H1 (cell line): ENCODE measurements at regions not wholly inside any gene's neighbourhood (a gene's known extent, or its start where the extent isn't known, plus 50 kb on each side); places are given as distances from the start of the nearest gene placed in this dataset.

ENCODE experiments used
- CTCF ChIA-PET: fragments of 300-600 bp; sonication (Branson Sonifier 250); formaldehyde crosslinking; loops from one replicate; lab custom pipeline; 2021; ENCODE audit not compliant: partially characterized antibody; lab: Charles Lee
- POLR2A ChIA-PET: fragments of 300-600 bp; sonication (Branson Sonifier 250); formaldehyde crosslinking; loops from one replicate; lab custom pipeline; 2021; ENCODE audit warnings: inconsistent platforms; ENCODE audit not compliant: partially characterized antibody; lab: Charles Lee
- DNase-seq, 2 experiments: peaks; one replicate each; pipeline versions ENCODE4 v3.0.0 to v3.0.0-alpha.2; 2010 to 2022; ENCODE audit warnings: low spot score in 2 of 2, low read depth in 1 of 2, mixed read lengths in 1 of 2
- FAIRE-seq: peaks from 2 replicates; lab custom pipeline; 2011; peaks lifted over from hg19 to GRCh38; lab: Jason Lieb, UNC
- H2AFZ ChIP-seq: 2 replicates; pipeline ENCODE4 v1.8.1; 2012; ENCODE audit warnings: low read length, inconsistent platforms
- H2AK5ac ChIP-seq: 2 replicates; pipeline ENCODE4 v1.6.1; 2013; ENCODE audit warnings: low read depth, low read length
- H2BK120ac ChIP-seq: replicated peaks from 2 replicates; pipeline ENCODE3; 2013; ENCODE audit warnings: low read depth, low read length, inconsistent platforms
- H2BK12ac ChIP-seq: 2 replicates; pipeline ENCODE4 v1.6.1; 2013; ENCODE audit warnings: low read depth, low read length
- H2BK15ac ChIP-seq: 2 replicates; pipeline ENCODE4 v1.6.1; 2013; ENCODE audit warnings: low read length
- H2BK20ac ChIP-seq: 2 replicates; pipeline ENCODE4 v1.6.1; 2013; ENCODE audit warnings: low read length
- H2BK5ac ChIP-seq: 2 replicates; pipeline ENCODE4 v1.6.1; 2013; ENCODE audit warnings: low read depth, low read length
- H3K14ac ChIP-seq: 2 replicates; pipeline ENCODE4 v1.6.1; 2013; ENCODE audit warnings: inconsistent platforms; ENCODE audit not compliant: insufficient read length
- H3K18ac ChIP-seq: 2 replicates; pipeline ENCODE4 v1.6.1; 2013; ENCODE audit warnings: low read length; ENCODE audit errors: extremely low read depth
- H3K23ac ChIP-seq: 2 replicates; pipeline ENCODE4 v1.6.1; 2013; ENCODE audit warnings: inconsistent platforms; ENCODE audit not compliant: insufficient read length
- H3K23me2 ChIP-seq: 2 replicates; pipeline ENCODE4 v1.6.1; 2013; ENCODE audit warnings: low read depth, low read length
- H3K27ac ChIP-seq: 2 replicates; pipeline ENCODE4 v1.6.1; 2011; ENCODE audit warnings: low read depth, low read length, inconsistent platforms
- H3K27me3 ChIP-seq, 4 experiments: replicated peaks in 1 of 4; 1 replicate in 1 of 4; 2 replicates in 3 of 4; pipeline versions ENCODE4 v1.6.1 to v1.8.1; 2011 to 2013; ENCODE audit warnings: low read length in 3 of 4, mild to moderate bottlenecking in 3 of 4, inconsistent platforms in 2 of 4, mixed read lengths in 2 of 4, moderate library complexity in 1 of 4; ENCODE audit not compliant: control insufficient read depth in 3 of 4, insufficient read depth in 3 of 4; ENCODE audit errors: extremely low read depth in 1 of 4
- H3K36me3 ChIP-seq, 4 experiments: 2 replicates each; pipeline versions ENCODE4 v1.6.1 to v1.8.1; 2011 to 2013; ENCODE audit warnings: mild to moderate bottlenecking in 4 of 4, low read length in 3 of 4, moderate library complexity in 2 of 4, control low read depth in 1 of 4, inconsistent platforms in 1 of 4; ENCODE audit not compliant: insufficient read depth in 4 of 4, control insufficient read depth in 2 of 4
- H3K4ac ChIP-seq: replicated peaks from 2 replicates; pipeline ENCODE3; 2013; ENCODE audit warnings: low read length, low read depth, mixed read lengths, inconsistent platforms; ENCODE audit not compliant: insufficient read length
- H3K4me1 ChIP-seq, 4 experiments: replicated peaks in 1 of 4; 1 replicate in 1 of 4; 2 replicates in 3 of 4; pipeline versions ENCODE4 v1.6.1 to v1.8.1; 2011 to 2013; ENCODE audit warnings: low read length in 3 of 4, inconsistent platforms in 2 of 4, mixed read lengths in 1 of 4; ENCODE audit not compliant: insufficient read depth in 4 of 4, control insufficient read depth in 3 of 4
- H3K4me2 ChIP-seq, 2 experiments: 2 replicates each; pipeline versions ENCODE4 v1.6.1 to v1.8.1; 2011 to 2013; ENCODE audit warnings: low read depth in 2 of 2, low read length in 2 of 2, control low read depth in 1 of 2, inconsistent platforms in 1 of 2, mild to moderate bottlenecking in 1 of 2; ENCODE audit not compliant: insufficient read depth in 1 of 2
- H3K4me3 ChIP-seq, 4 experiments: fragments of 200-600, 300-600 bp in 1 of 4; sonication (generic), shearing (Covaris generic), sonication (Bioruptor Twin) in 1 of 4; 2 replicates each; pipeline versions ENCODE4 v1.5.1 to v1.8.1; 2011 to 2016; ENCODE audit warnings: low read length in 4 of 4, low read depth in 3 of 4, control low read depth in 2 of 4, inconsistent platforms in 2 of 4, mild to moderate bottlenecking in 2 of 4, mixed read lengths in 1 of 4, moderate library complexity in 1 of 4; ENCODE audit not compliant: insufficient read depth in 2 of 4; ENCODE audit errors: extremely low read depth in 1 of 4
- H3K56ac ChIP-seq: replicated peaks from 2 replicates; pipeline ENCODE3; 2013; ENCODE audit warnings: low read depth, mild to moderate bottlenecking, mixed read lengths, low read length, inconsistent platforms; ENCODE audit not compliant: insufficient read length
- H3K79me1 ChIP-seq: 2 replicates; pipeline ENCODE4 v1.6.1; 2013; ENCODE audit warnings: low read depth, low read length, control low read depth
- H3K79me2 ChIP-seq, 2 experiments: 2 replicates each; pipeline versions ENCODE4 v1.6.1 to v1.8.1; 2012 to 2013; ENCODE audit warnings: low read length in 2 of 2, mild to moderate bottlenecking in 2 of 2, inconsistent platforms in 1 of 2; ENCODE audit not compliant: insufficient read depth in 2 of 2, control insufficient read depth in 1 of 2
- H3K9ac ChIP-seq, 4 experiments: replicated peaks in 1 of 4; 1 replicate in 1 of 4; 2 replicates in 3 of 4; pipeline versions ENCODE4 v1.6.1 to v1.8.1; 2011 to 2013; ENCODE audit warnings: low read depth in 3 of 4, low read length in 3 of 4, control low read depth in 2 of 4, mild to moderate bottlenecking in 2 of 4, moderate library complexity in 2 of 4, inconsistent platforms in 1 of 4; ENCODE audit errors: extremely low read depth in 1 of 4
- H3K9me3 ChIP-seq, 2 experiments: 2 replicates each; pipeline versions ENCODE4 v1.6.1 to v1.8.1; 2012 to 2013; ENCODE audit warnings: mild to moderate bottlenecking in 2 of 2, moderate library complexity in 2 of 2, control low read depth in 1 of 2, inconsistent platforms in 1 of 2, low read depth in 1 of 2, low read length in 1 of 2, mixed read lengths in 1 of 2; ENCODE audit not compliant: insufficient read depth in 2 of 2
- H4K20me1 ChIP-seq, 2 experiments: replicated peaks in 1 of 2; 2 replicates each; pipeline versions ENCODE3 to v1.8.1; 2011 to 2013; ENCODE audit warnings: inconsistent platforms in 2 of 2, low read length in 2 of 2, mild to moderate bottlenecking in 1 of 2; ENCODE audit not compliant: insufficient read depth in 2 of 2, control insufficient read depth in 1 of 2
- H4K5ac ChIP-seq: 2 replicates; pipeline ENCODE4 v1.6.1; 2013; ENCODE audit warnings: low read length, low read depth, mixed read lengths, inconsistent platforms; ENCODE audit not compliant: insufficient read length
- H4K8ac ChIP-seq: 2 replicates; pipeline ENCODE4 v1.8.0; 2013; ENCODE audit warnings: mild to moderate bottlenecking, moderate library complexity, low read length, inconsistent platforms; ENCODE audit not compliant: insufficient read depth; ENCODE audit errors: extremely low read depth
- H4K91ac ChIP-seq: replicated peaks from 2 replicates; pipeline ENCODE3; 2013; ENCODE audit warnings: low read length, mixed read lengths, inconsistent platforms; ENCODE audit not compliant: insufficient read length
- ASH2L ChIP-seq: fragments of 200-600, 300-600 bp; sonication (generic); IDR thresholded peaks from one replicate; pipeline ENCODE4 v1.7.1; 2017; ENCODE audit warnings: low read length
- CHD1 ChIP-seq: IDR thresholded peaks from 2 replicates; pipeline ENCODE4 v1.6.1; 2012; ENCODE audit warnings: low read depth, low read length, improper control_type of control experiment
- CHD2 ChIP-seq: IDR thresholded peaks from 2 replicates; pipeline ENCODE4 v1.6.1; 2012; ENCODE audit warnings: low read length, improper control_type of control experiment
- CREB1 ChIP-seq: IDR thresholded peaks from 2 replicates; pipeline ENCODE4 v1.6.1; 2012; ENCODE audit warnings: inconsistent platforms
- KDM4A ChIP-seq: IDR thresholded peaks from one replicate; pipeline ENCODE4 v1.7.1; 2012; ENCODE audit warnings: low read depth, mild to moderate bottlenecking, moderate library complexity, low read length, inconsistent platforms; ENCODE audit not compliant: severe bottlenecking
- RFX5 ChIP-seq: IDR thresholded peaks from 2 replicates; pipeline ENCODE4 v1.6.1; 2011; ENCODE audit warnings: low read depth, low read length, improper control_type of control experiment, borderline replicate concordance
- SP1 ChIP-seq: IDR thresholded peaks from 2 replicates; pipeline ENCODE4 v1.6.1; 2011; ENCODE audit warnings: low read depth, low read length
- TAF1 ChIP-seq: IDR thresholded peaks from 2 replicates; pipeline ENCODE4 v1.6.1; 2011; ENCODE audit warnings: mild to moderate bottlenecking, low read depth, low read length
- WGBS, 2 experiments: shearing (Covaris generic) in 1 of 2; methylation state at CpG; one replicate each; pipeline versions ENCODE4 v1.1.6 to v1.1.7; 2013 to 2015; ENCODE audit warnings: low lambda C conversion rate in 2 of 2, mixed read lengths in 2 of 2, inconsistent platforms in 1 of 2, low coverage in 1 of 2, missing lambda C conversion rate in 1 of 2; ENCODE audit not compliant: insufficient replicate concordance in 2 of 2, insufficient coverage in 1 of 2, insufficient read length in 1 of 2; ENCODE audit errors: extremely low coverage in 1 of 2, missing lambda C conversion rate in 1 of 2; 5-methylcytosine and 5-hydroxymethylcytosine counted together
- TF ChIP-seq, protein P1 (sequence below), 3 experiments: IDR thresholded peaks; 1 replicate in 2 of 3; 2 replicates in 1 of 3; pipeline versions ENCODE4 v1.5.1 to v1.6.1; 2011; ENCODE audit warnings: low read length in 3 of 3, mild to moderate bottlenecking in 3 of 3, inconsistent platforms in 2 of 3, low read depth in 1 of 3, moderate library complexity in 1 of 3; ENCODE audit not compliant: insufficient read depth in 1 of 3; ENCODE audit errors: control extremely low read depth in 1 of 3

DNA sequence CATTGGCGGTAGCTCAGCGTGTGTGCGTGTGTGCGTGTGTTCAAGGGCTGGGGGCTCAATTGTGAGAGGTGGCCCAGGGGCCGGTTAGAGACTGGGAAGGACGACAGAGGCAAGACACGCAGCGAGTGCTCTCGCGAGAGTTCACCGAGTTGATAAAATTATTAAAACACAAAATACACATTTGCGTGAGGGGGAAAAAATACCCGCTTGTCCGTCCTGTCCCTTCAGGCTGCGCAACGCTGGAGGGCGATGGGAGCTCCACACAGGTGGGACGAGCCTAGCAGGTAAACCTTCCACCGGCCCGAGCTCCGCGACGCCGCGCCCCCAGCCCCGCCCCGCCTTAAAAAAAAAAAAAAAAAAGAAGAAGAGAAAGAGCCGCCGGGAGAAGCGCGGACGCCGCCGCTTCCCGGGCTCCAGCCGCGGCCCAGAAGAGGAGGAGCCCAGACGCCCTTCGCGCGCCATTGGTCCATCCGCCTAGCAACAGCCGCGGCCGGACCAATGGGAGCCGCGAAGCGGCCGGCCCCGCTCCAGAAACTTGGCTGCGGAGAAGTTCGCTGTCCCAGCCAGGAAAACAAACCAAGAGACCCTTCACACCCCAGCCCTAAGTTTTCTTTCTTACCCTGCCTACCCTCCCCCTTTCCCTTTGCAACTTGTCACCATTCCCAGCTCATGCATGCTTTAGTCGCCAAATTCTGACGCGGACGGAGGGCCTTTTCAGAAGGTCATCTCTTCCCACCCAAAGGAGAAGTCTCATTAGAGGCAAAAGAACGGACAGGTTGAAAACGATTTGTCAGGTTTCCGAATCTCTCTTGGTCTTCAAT, 169.9 kb upstream of the MAF start:
- H3K14ac ChIP-seq, result no peak overlapping the region
- DNase-seq, result peak; percentile 67 to 79
- H4K91ac ChIP-seq, result peak overlapping the region; percentile 29
- peak overlapping the region; percentile 54 to 73 (median 71) for H3K4me3 ChIP-seq
- no peaks in the 10 kb centered on the region for H3K36me3 ChIP-seq
- no peaks in the 10 kb centered on the region for H3K79me1 ChIP-seq
- H2BK20ac ChIP-seq, result no peak overlapping the region
- peak overlapping the region; percentile 63; the same call in 1 of the 2 replicates for H3K18ac ChIP-seq
- no peak overlapping the region for H3K23ac ChIP-seq
- peak overlapping the region; percentile 90 for H4K8ac ChIP-seq
- peaks cover 0 to 3% (median 0%) of the 10 kb centered on the region in 4 experiments; a peak in 2 of 7 replicates for H3K27me3 ChIP-seq
- H3K4me2 ChIP-seq, result peak overlapping the region; percentile 81 to 99
- H2AK5ac ChIP-seq, result no peak overlapping the region
- H3K9me3 ChIP-seq, result no peaks in the 10 kb centered on the region
- peaks cover 0 to 11% (median 2%) of the 10 kb centered on the region in 4 experiments; a peak in 4 of 7 replicates for H3K4me1 ChIP-seq
- WGBS, 2 experiments, result 6% methylated on average over 26 of the region's 59 CpGs; no CpG with 5 or more reads in 1 of the 2 experiments
- peak overlapping the region; percentile 98 for H2AFZ ChIP-seq
- H3K23me2 ChIP-seq, result peaks cover 4% of the 10 kb centered on the region; the same call in 1 of the 2 replicates
- ChIA-PET CTCF (interaction anchor here (0.6 to 1.8 kb wide), 4 partner anchors 12 to 599 kb away, joined by 3 to 5 read pairs (median 3); no protein-coding TSS in a partner anchor), POLR2A (interaction anchor here (0.6 to 1.0 kb wide), 3 partner anchors 18 to 802 kb away, joined by 3 read pairs; no protein-coding TSS in a partner anchor)
- H3K56ac ChIP-seq, result peak overlapping the region; percentile 24
- peak overlapping the region; percentile 9 for H3K4ac ChIP-seq
- peak overlapping the region; percentile 54; the same call in 1 of the 2 replicates for H2BK12ac ChIP-seq
- peak overlapping the region; percentile 66 to 89 (median 74) for H3K9ac ChIP-seq
- no peak overlapping the region for H2BK120ac ChIP-seq
- no peaks in the 10 kb centered on the region for H3K79me2 ChIP-seq
- H4K5ac ChIP-seq, result peak overlapping the region; percentile 42
- no peak for FAIRE-seq
- peak overlapping the region; percentile 54; the same call in 1 of the 2 replicates for H2BK5ac ChIP-seq
- no peaks in the 10 kb centered on the region for H4K20me1 ChIP-seq
- no peak overlapping the region for H3K27ac ChIP-seq
- H2BK15ac ChIP-seq, result peak overlapping the region; percentile 93; the same call in 1 of the 2 replicates
- TF ChIP-seq, protein P1, sequence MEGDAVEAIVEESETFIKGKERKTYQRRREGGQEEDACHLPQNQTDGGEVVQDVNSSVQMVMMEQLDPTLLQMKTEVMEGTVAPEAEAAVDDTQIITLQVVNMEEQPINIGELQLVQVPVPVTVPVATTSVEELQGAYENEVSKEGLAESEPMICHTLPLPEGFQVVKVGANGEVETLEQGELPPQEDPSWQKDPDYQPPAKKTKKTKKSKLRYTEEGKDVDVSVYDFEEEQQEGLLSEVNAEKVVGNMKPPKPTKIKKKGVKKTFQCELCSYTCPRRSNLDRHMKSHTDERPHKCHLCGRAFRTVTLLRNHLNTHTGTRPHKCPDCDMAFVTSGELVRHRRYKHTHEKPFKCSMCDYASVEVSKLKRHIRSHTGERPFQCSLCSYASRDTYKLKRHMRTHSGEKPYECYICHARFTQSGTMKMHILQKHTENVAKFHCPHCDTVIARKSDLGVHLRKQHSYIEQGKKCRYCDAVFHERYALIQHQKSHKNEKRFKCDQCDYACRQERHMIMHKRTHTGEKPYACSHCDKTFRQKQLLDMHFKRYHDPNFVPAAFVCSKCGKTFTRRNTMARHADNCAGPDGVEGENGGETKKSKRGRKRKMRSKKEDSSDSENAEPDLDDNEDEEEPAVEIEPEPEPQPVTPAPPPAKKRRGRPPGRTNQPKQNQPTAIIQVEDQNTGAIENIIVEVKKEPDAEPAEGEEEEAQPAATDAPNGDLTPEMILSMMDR (IDR thresholded peaks at IDR 0.05; ENCODE audit: control extremely low read depth in 1 of 3, insufficient read depth in 1 of 3, low read depth in 1 of 3, low read length in 3 of 3), result peak in 1 of 3 experiments; percentile 23; a peak in 1 of 4 replicates
- TF ChIP-seq CHD2 (peak; percentile 74), RFX5 (peak; percentile 94), SP1 (peak; percentile 82), ASH2L (peak; percentile 39), TAF1 (0 out of 2 replicates have a peak, but pooled peaks have one; percentile 46), CHD1 (no peak), KDM4A (peak; percentile 41), CREB1 (peak; percentile 62; the same call in 1 of the 2 replicates)
